Progenitor cell of endocrine pancreas (in vitro differentiated cells): ENCODE measurements at regions not wholly inside any gene's neighbourhood (a gene's known extent, or its start where the extent isn't known, plus 50 kb on each side); places are given as distances from the start of the nearest gene placed in this dataset.
"Not testable (repeated sequence)": the region's sequence is repeated elsewhere in the genome, so short reads cannot be mapped to it uniquely, and the experiment has no call there.

Experiments
- DNase-seq: peaks from one replicate; pipeline ENCODE4 v3.0.0; 2021; ENCODE audit warnings: low spot score; ENCODE audit not compliant: unreplicated experiment
- H3K27ac Mint-ChIP-seq: 2 replicates; pipeline ENCODE4 v1.8.0; 2021; ENCODE audit warnings: mild to moderate bottlenecking, moderate library complexity, mixed read lengths
- H3K27me3 Mint-ChIP-seq: 2 replicates; pipeline ENCODE4 v1.8.0; 2021; ENCODE audit warnings: mixed read lengths
- H3K36me3 Mint-ChIP-seq: 2 replicates; pipeline ENCODE4 v1.8.0; 2022; ENCODE audit warnings: mixed read lengths; ENCODE audit not compliant: insufficient read depth
- H3K4me1 Mint-ChIP-seq: 2 replicates; pipeline ENCODE4 v1.8.0; 2021; ENCODE audit warnings: low read depth, mixed read lengths
- H3K4me3 Mint-ChIP-seq: 2 replicates; pipeline ENCODE4 v1.8.0; 2021; ENCODE audit warnings: low read depth, mild to moderate bottlenecking, moderate library complexity, mixed read lengths
- H3K9me3 Mint-ChIP-seq: 2 replicates; pipeline ENCODE4 v1.8.0; 2021; ENCODE audit warnings: low read depth, mixed read lengths
- CTCF ChIP-seq: fragments of 200-600 bp; sonication (generic); IDR thresholded peaks from one replicate; pipeline ENCODE4 v1.5.0; 2021; ENCODE audit warnings: antibody characterized with exemption, mild to moderate bottlenecking; ENCODE audit not compliant: unreplicated experiment

GRCh38 chr12:70008944-70009343, 183.9 kb downstream of the MYRFL start:
- Mint-ChIP-seq H3K4me3 (no peak overlapping the region), H3K9me3 (peaks cover 21% of the 10 kb centered on the region), H3K27ac (no peak overlapping the region), H3K4me1 (peaks cover 2% of the 10 kb centered on the region), H3K27me3 (no peaks in the 10 kb centered on the region), H3K36me3 (peaks cover 6% of the 10 kb centered on the region)
- no peak for DNase-seq
- no peak for TF ChIP-seq CTCF

- H3K27me3 Mint-ChIP-seq: no peaks in the 10 kb centered on the region
- H3K9me3 Mint-ChIP-seq: peaks cover 21% of the 10 kb centered on the region
- peaks cover 6% of the 10 kb centered on the region for H3K36me3 Mint-ChIP-seq
- no peak overlapping the region for H3K27ac Mint-ChIP-seq
- no peak for TF ChIP-seq CTCF
- no peak overlapping the region for H3K4me3 Mint-ChIP-seq
- peaks cover 2% of the 10 kb centered on the region for H3K4me1 Mint-ChIP-seq
- no peak for DNase-seq
Observed at GRCh38 chr12:70011353-70011752, 186.3 kb downstream of the MYRFL start.

GRCh38 chr12:70013016-70013415, 188.0 kb downstream of the MYRFL start:
- H3K36me3 Mint-ChIP-seq, H3K4me1 Mint-ChIP-seq, H3K27ac Mint-ChIP-seq, H3K27me3 Mint-ChIP-seq, DNase-seq: not testable (repeated sequence)
- peak overlapping the region; percentile 65 for H3K4me3 Mint-ChIP-seq
- peaks cover 21% of the 10 kb centered on the region for H3K9me3 Mint-ChIP-seq

GRCh38 chr12:70028515-70028914, 203.5 kb downstream of the MYRFL start:
- no peak for TF ChIP-seq CTCF
- no peaks in the 10 kb centered on the region for H3K27me3 Mint-ChIP-seq
- peaks cover 4% of the 10 kb centered on the region for H3K4me1 Mint-ChIP-seq
- no peak overlapping the region for H3K27ac Mint-ChIP-seq
- H3K4me3 Mint-ChIP-seq: no peak overlapping the region
- no peaks in the 10 kb centered on the region for H3K9me3 Mint-ChIP-seq
- no peak for DNase-seq
- no peaks in the 10 kb centered on the region for H3K36me3 Mint-ChIP-seq

- no peak for TF ChIP-seq CTCF
- Mint-ChIP-seq H3K4me3 (no peak overlapping the region), H3K27ac (no peak overlapping the region), H3K9me3 (no peaks in the 10 kb centered on the region), H3K27me3 (no peaks in the 10 kb centered on the region), H3K36me3 (no peaks in the 10 kb centered on the region), H3K4me1 (peaks cover 4% of the 10 kb centered on the region)
- no peak for DNase-seq
Observed at GRCh38 chr12:70028918-70029317, 203.9 kb downstream of the MYRFL start.

GRCh38 chr12:70031046-70031445, 206.0 kb downstream of the MYRFL start:
- H3K36me3 Mint-ChIP-seq: no peaks in the 10 kb centered on the region
- no peak for TF ChIP-seq CTCF
- H3K9me3 Mint-ChIP-seq: peaks cover 7% of the 10 kb centered on the region
- peaks cover 4% of the 10 kb centered on the region for H3K4me1 Mint-ChIP-seq
- no peak overlapping the region for H3K27ac Mint-ChIP-seq
- no peak overlapping the region for H3K4me3 Mint-ChIP-seq
- no peaks in the 10 kb centered on the region for H3K27me3 Mint-ChIP-seq
- no peak for DNase-seq
